ENCODE measurements at regions not wholly inside any gene's neighbourhood (a gene's known extent, or its start where the extent isn't known, plus 50 kb on each side); places are given as distances from the start of the nearest gene placed in this dataset.

GRCh38 chr2:83323038-83323437 lies 1136.0 kb downstream of the SUCLG1 start:
- no peak for DNase-seq (ENCODE audit: low spot score)
- no peak for ATAC-seq (ENCODE audit: low FRiP score)
- TF ChIP-seq CTCF (IDR thresholded peaks at IDR 0.05): no peak

- ATAC-seq (ENCODE audit: low FRiP score): no peak
- no peak for DNase-seq (ENCODE audit: low spot score)
- TF ChIP-seq CTCF (IDR thresholded peaks at IDR 0.05): no peak
Measured at GRCh38 chr2:83320053-83320452, 1139.0 kb downstream of the SUCLG1 start.

GRCh38 chr2:83305758-83306378 lies 1153.2 kb downstream of the SUCLG1 start:
- DNase-seq (ENCODE audit: low spot score) (no peak), ATAC-seq (ENCODE audit: low FRiP score) (no peak)
- no peak for TF ChIP-seq CTCF (IDR thresholded peaks at IDR 0.05)

- TF ChIP-seq CTCF (IDR thresholded peaks at IDR 0.05): no peak
Measured at GRCh38 chr2:83291083-83291482, 1168.0 kb downstream of the SUCLG1 start.

GRCh38 chr2:83282841-83283240 lies 1176.2 kb downstream of the SUCLG1 start:
- DNase-seq (ENCODE audit: low spot score): no peak

More at GRCh38 chr2:83291083-83291482, 1168.0 kb downstream of the SUCLG1 start:
- no peak for ATAC-seq (ENCODE audit: low FRiP score)
- no peak for DNase-seq (ENCODE audit: low spot score)

GRCh38 chr2:83282043-83282795 lies 1176.9 kb downstream of the SUCLG1 start:
- DNase-seq (ENCODE audit: low spot score) (no peak), ATAC-seq (ENCODE audit: low FRiP score) (no peak)
- no peak for TF ChIP-seq CTCF (IDR thresholded peaks at IDR 0.05)

More at GRCh38 chr2:83282841-83283240, 1176.2 kb downstream of the SUCLG1 start:
- no peak for ATAC-seq (ENCODE audit: low FRiP score)
- no peak for TF ChIP-seq CTCF (IDR thresholded peaks at IDR 0.05)

GRCh38 chr2:83280391-83280790 lies 1178.7 kb downstream of the SUCLG1 start:
- DNase-seq (ENCODE audit: low spot score): no peak
- ATAC-seq (ENCODE audit: low FRiP score): no peak
- no peak for TF ChIP-seq CTCF (IDR thresholded peaks at IDR 0.05)

Measured in omental fat pad (tissue), 3 donors.